CD14-positive monocyte (primary cell): ENCODE measurements at regions not wholly inside any gene's neighbourhood (a gene's known extent, or its start where the extent isn't known, plus 50 kb on each side); places are given as distances from the start of the nearest gene placed in this dataset.

Experiments
- DNase-seq, 3 donors: peaks; one replicate each; pipeline ENCODE4 v3.0.0-alpha.2; 2011 to 2022
- H2AFZ ChIP-seq: 2 replicates; pipeline ENCODE4 v1.6.0; 2012; ENCODE audit warnings: mild to moderate bottlenecking, low read depth, low read length, inconsistent platforms; ENCODE audit not compliant: insufficient read depth, poor library complexity, severe bottlenecking
- H3K27ac ChIP-seq, 2 donors: 1 replicate in 1 of 2; 2 replicates in 1 of 2; pipeline ENCODE4 v1.5.1; 2012 to 2013; ENCODE audit warnings: low read length in 2 of 2, control low read depth in 1 of 2, inconsistent platforms in 1 of 2, low read depth in 1 of 2, mild to moderate bottlenecking in 1 of 2
- H3K27me3 ChIP-seq, 2 donors: one replicate each; pipeline versions ENCODE4 v1.6.0 to v1.6.1; 2011 to 2013; ENCODE audit warnings: low read length in 2 of 2; ENCODE audit not compliant: control insufficient read depth in 2 of 2, insufficient read depth in 2 of 2
- H3K36me3 ChIP-seq, 2 donors: replicated peaks in 1 of 2; 1 replicate in 1 of 2; 2 replicates in 1 of 2; pipeline versions ENCODE4 v1.5.1 to v1.6.1; 2012 to 2013; ENCODE audit warnings: low read length in 2 of 2, control low read depth in 1 of 2, inconsistent platforms in 1 of 2, mild to moderate bottlenecking in 1 of 2; ENCODE audit not compliant: insufficient read depth in 2 of 2, control insufficient read depth in 1 of 2
- H3K4me1 ChIP-seq, 2 donors: 1 replicate in 1 of 2; 2 replicates in 1 of 2; pipeline versions ENCODE4 v1.5.1 to v1.6.1; 2012 to 2013; ENCODE audit warnings: low read length in 2 of 2, control low read depth in 1 of 2, inconsistent platforms in 1 of 2, mild to moderate bottlenecking in 1 of 2, moderate library complexity in 1 of 2; ENCODE audit not compliant: insufficient read depth in 2 of 2, control insufficient read depth in 1 of 2
- H3K4me2 ChIP-seq: replicated peaks from 2 replicates; pipeline ENCODE3; 2012; ENCODE audit warnings: low read length, moderate library complexity, mild to moderate bottlenecking; ENCODE audit not compliant: poor library complexity, severe bottlenecking; ENCODE audit errors: extremely low read depth
- H3K4me3 ChIP-seq, 3 experiments: fragments of 200-600 bp in 1 of 3; sonication (generic) in 1 of 3; replicated peaks in 1 of 3; 1 replicate in 2 of 3; 2 replicates in 1 of 3; pipeline ENCODE4 v1.5.1; 2011 to 2013; ENCODE audit warnings: low read length in 3 of 3, mild to moderate bottlenecking in 3 of 3, control low read depth in 2 of 3, low read depth in 2 of 3, inconsistent platforms in 1 of 3, moderate library complexity in 1 of 3
- H3K79me2 ChIP-seq: 2 replicates; pipeline ENCODE4 v1.6.0; 2012; ENCODE audit warnings: mild to moderate bottlenecking, control low read depth, inconsistent platforms, low read length, moderate library complexity; ENCODE audit not compliant: insufficient read depth
- H3K9ac ChIP-seq: 2 replicates; pipeline ENCODE4 v1.6.0; 2017; ENCODE audit warnings: low read length, mild to moderate bottlenecking; ENCODE audit not compliant: insufficient read depth, poor library complexity, severe bottlenecking
- H3K9me3 ChIP-seq, 2 donors: replicated peaks in 1 of 2; 1 replicate in 1 of 2; 2 replicates in 1 of 2; pipeline versions ENCODE4 v1.5.1 to v1.6.1; 2012 to 2013; ENCODE audit warnings: low read length in 2 of 2, control low read depth in 1 of 2; ENCODE audit not compliant: control insufficient read depth in 1 of 2, insufficient read depth in 1 of 2
- H4K20me1 ChIP-seq: 2 replicates; pipeline ENCODE4 v1.6.0; 2012; ENCODE audit warnings: mild to moderate bottlenecking, low read length, control low read depth, moderate library complexity; ENCODE audit not compliant: insufficient read depth
- H3K27ac Mint-ChIP-seq, 7 donors: one replicate each; pipeline ENCODE4 v1.8.0; 2020; ENCODE audit warnings: mild to moderate bottlenecking in 7 of 7, mixed read lengths in 7 of 7, moderate library complexity in 6 of 7, inconsistent platforms in 2 of 7
- H3K27me3 Mint-ChIP-seq, 3 donors: one replicate each; pipeline ENCODE4 v1.8.0; 2021 to 2022; ENCODE audit warnings: low read depth in 3 of 3, mild to moderate bottlenecking in 3 of 3, mixed read lengths in 3 of 3, moderate library complexity in 3 of 3, inconsistent platforms in 1 of 3
- H3K36me3 Mint-ChIP-seq, 2 donors: one replicate each; pipeline ENCODE4 v1.8.0; 2020; ENCODE audit warnings: mixed read lengths in 2 of 2, inconsistent platforms in 1 of 2, mild to moderate bottlenecking in 1 of 2
- H3K4me1 Mint-ChIP-seq: one replicate; pipeline ENCODE4 v1.8.0; 2020; ENCODE audit warnings: mild to moderate bottlenecking, mixed read lengths
- H3K4me3 Mint-ChIP-seq, 2 donors: one replicate each; pipeline ENCODE4 v1.8.0; 2020; ENCODE audit warnings: mild to moderate bottlenecking in 2 of 2, mixed read lengths in 2 of 2, moderate library complexity in 1 of 2
- H3K9me3 Mint-ChIP-seq, 7 donors: one replicate each; pipeline ENCODE4 v1.8.0; 2020 to 2022; ENCODE audit warnings: mixed read lengths in 7 of 7, mild to moderate bottlenecking in 6 of 7, moderate library complexity in 6 of 7, inconsistent platforms in 2 of 7
- CTCF ChIP-seq: fragments of 200-600 bp; IDR thresholded peaks from one replicate; pipeline ENCODE4 v1.8.0; 2022; ENCODE audit warnings: antibody characterized with exemption, mild to moderate bottlenecking
- WGBS: methylation state at CpG from one replicate; pipeline ENCODE4 v1.1.5; 2013; ENCODE audit warnings: missing lambda C conversion rate; ENCODE audit not compliant: insufficient coverage; 5-methylcytosine and 5-hydroxymethylcytosine counted together
- intact Hi-C, 2 donors: fragments of 100-400 bp; cut with micrococcal nuclease; formaldehyde crosslinking; loops; one replicate each; pipeline versions ENCODE4 v1.15.0 to v1.15.1; 2023

- H2AFZ ChIP-seq: no peak overlapping the region
- H3K9ac ChIP-seq: no peak overlapping the region
- WGBS: no CpG with 5 or more reads among the region's 3 CpGs
- H3K9me3 ChIP-seq: peaks cover 31% of the 10 kb centered on the region in 2 donors
- TF ChIP-seq CTCF: no peak
- H3K79me2 ChIP-seq: no peaks in the 10 kb centered on the region
- H3K4me3 ChIP-seq: no peak overlapping the region
- no peaks in the 10 kb centered on the region for H3K4me1 Mint-ChIP-seq
- DNase-seq: no peak
- H3K4me1 ChIP-seq: no peaks in the 10 kb centered on the region
- no peaks in the 10 kb centered on the region for H3K27me3 ChIP-seq
- no peaks in the 10 kb centered on the region for H4K20me1 ChIP-seq
- H3K4me3 Mint-ChIP-seq: no peak overlapping the region
- no peak overlapping the region for H3K4me2 ChIP-seq
- H3K36me3 Mint-ChIP-seq: no peaks in the 10 kb centered on the region
- no peaks in the 10 kb centered on the region for H3K36me3 ChIP-seq
- intact Hi-C loops: no loop called here
- H3K27me3 Mint-ChIP-seq: no peaks in the 10 kb centered on the region
- H3K27ac ChIP-seq: no peak overlapping the region
- no peak overlapping the region for H3K27ac Mint-ChIP-seq
- peaks cover 7 to 27% (median 18%) of the 10 kb centered on the region in 7 donors for H3K9me3 Mint-ChIP-seq
These were observed 99.8 kb upstream of the LHX8 start for GRCh38 chr1:75034376-75034775.

DNA sequence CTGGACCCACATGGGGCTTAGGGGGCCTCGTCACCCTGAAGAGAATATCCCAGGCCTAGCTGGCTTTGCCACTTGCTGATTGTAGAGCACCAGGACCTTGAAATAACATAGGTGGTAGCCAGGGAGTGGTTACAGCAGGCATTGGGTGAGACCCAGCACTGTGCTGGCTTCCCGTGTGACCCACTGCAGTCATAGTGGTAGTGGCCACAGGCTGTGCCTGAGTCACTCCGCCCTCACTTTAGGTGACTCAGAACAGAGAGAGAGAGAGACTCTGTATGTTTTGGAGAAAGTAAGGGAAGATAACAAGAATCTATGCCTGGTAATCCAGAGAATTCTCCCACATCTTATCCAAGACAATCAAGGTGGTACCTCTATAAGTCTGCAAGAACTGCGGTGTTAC lies 98.7 kb upstream of the LHX8 start:
- Mint-ChIP-seq H3K36me3 (no peaks in the 10 kb centered on the region), H3K27ac (no peak overlapping the region), H3K4me3 (no peak overlapping the region), H3K27me3 (no peaks in the 10 kb centered on the region), H3K4me1 (no peaks in the 10 kb centered on the region), H3K9me3 (peaks cover 7 to 30% (median 23%) of the 10 kb centered on the region in 7 donors)
- no peak for TF ChIP-seq CTCF
- intact Hi-C loops: no loop called here
- Histone ChIP-seq H3K27ac (no peak overlapping the region), H2AFZ (no peak overlapping the region), H3K79me2 (no peaks in the 10 kb centered on the region), H3K36me3 (no peaks in the 10 kb centered on the region), H3K4me1 (no peaks in the 10 kb centered on the region), H3K27me3 (no peaks in the 10 kb centered on the region), H3K4me2 (no peak overlapping the region), H3K4me3 (no peak overlapping the region), H3K9ac (no peak overlapping the region), H4K20me1 (no peaks in the 10 kb centered on the region), H3K9me3 (peaks cover 31 to 35% of the 10 kb centered on the region in 2 donors)
- WGBS: 86% methylated on average over 2 of the region's 4 CpGs
- no peak for DNase-seq
